Suprapubic skin (tissue), 4 donors: ENCODE measurements at regions not wholly inside any gene's neighbourhood (a gene's known extent, or its start where the extent isn't known, plus 50 kb on each side); places are given as distances from the start of the nearest gene placed in this dataset.

Experiments
- DNase-seq, 2 donors: peaks; one replicate each; pipeline ENCODE4 v3.0.0-alpha.2; 2019; ENCODE audit warnings: low spot score in 2 of 2
- H3K27ac ChIP-seq: fragments of 200-600 bp; sonication (generic); one replicate; pipeline ENCODE4 v1.5.1; 2019
- H3K27me3 ChIP-seq: fragments of 200-600 bp; sonication (generic); one replicate; pipeline ENCODE4 v1.5.1; 2019
- H3K36me3 ChIP-seq: fragments of 200-600 bp; sonication (generic); one replicate; pipeline ENCODE4 v1.5.1; 2019
- H3K4me1 ChIP-seq: fragments of 200-600 bp; sonication (generic); one replicate; pipeline ENCODE4 v1.5.1; 2019
- H3K4me3 ChIP-seq: fragments of 200-600 bp; sonication (generic); one replicate; pipeline ENCODE4 v1.5.1; 2019; ENCODE audit warnings: mild to moderate bottlenecking
- H3K9me3 ChIP-seq: fragments of 200-600 bp; sonication (generic); one replicate; pipeline ENCODE4 v1.5.1; 2019
- CTCF ChIP-seq, 2 donors: fragments of 200-600 bp in 1 of 2; fragments of 450-650 bp in 1 of 2; sonication (generic) in 1 of 2; IDR thresholded peaks; one replicate each; pipeline ENCODE4 v1.5.1; 2016 to 2019; ENCODE audit warnings: antibody characterized with exemption in 2 of 2, mild to moderate bottlenecking in 1 of 2, moderate library complexity in 1 of 2
- EP300 ChIP-seq: sonication (generic); formaldehyde crosslinking; IDR thresholded peaks from one replicate; pipeline ENCODE4 v1.6.1; 2017; ENCODE audit warnings: antibody characterized with exemption
- POLR2A ChIP-seq, 2 donors: fragments of 450-650 bp; IDR thresholded peaks; one replicate each; pipeline ENCODE4 v1.6.1; 2017; ENCODE audit warnings: antibody characterized with exemption in 2 of 2, mild to moderate bottlenecking in 2 of 2, moderate library complexity in 2 of 2
- POLR2AphosphoS5 ChIP-seq, 3 donors: sonication (generic); formaldehyde crosslinking; IDR thresholded peaks; one replicate each; pipeline ENCODE4 v1.6.1; 2017; ENCODE audit warnings: antibody characterized with exemption in 3 of 3
- WGBS: methylation state at CpG from one replicate; pipeline ENCODE4 v1.1.5; 2018; 5-methylcytosine and 5-hydroxymethylcytosine counted together

- TF ChIP-seq EP300: no peak
- no peak for TF ChIP-seq CTCF (IDR thresholded peaks at IDR 0.05)
Observed at GRCh38 chr4:15262396-15262795, 165.4 kb upstream of the C1QTNF7 start.

GRCh38 chr4:15270201-15270600 lies 157.6 kb upstream of the C1QTNF7 start:
- 74% methylated on average over 2 of the region's 2 CpGs for WGBS
- no peaks in the 10 kb centered on the region for H3K36me3 ChIP-seq
- no peak overlapping the region for H3K4me3 ChIP-seq
- TF ChIP-seq POLR2A (IDR thresholded peaks at IDR 0.05) (no peak), EP300 (no peak), POLR2AphosphoS5 (IDR thresholded peaks at IDR 0.05) (no peak), CTCF (IDR thresholded peaks at IDR 0.05) (no peak)
- DNase-seq: no peak
- no peak overlapping the region for H3K27ac ChIP-seq
- no peaks in the 10 kb centered on the region for H3K4me1 ChIP-seq
- H3K9me3 ChIP-seq: no peaks in the 10 kb centered on the region
- H3K27me3 ChIP-seq: no peaks in the 10 kb centered on the region

More at GRCh38 chr4:15262396-15262795, 165.4 kb upstream of the C1QTNF7 start:
- no peak overlapping the region for H3K4me3 ChIP-seq
- H3K27me3 ChIP-seq: no peaks in the 10 kb centered on the region
- H3K9me3 ChIP-seq: no peaks in the 10 kb centered on the region
- no peak overlapping the region for H3K27ac ChIP-seq
- no peaks in the 10 kb centered on the region for H3K36me3 ChIP-seq
- DNase-seq: no peak
- no peaks in the 10 kb centered on the region for H3K4me1 ChIP-seq

- WGBS: 88% methylated on average over 2 of the region's 2 CpGs
- H3K9me3 ChIP-seq: no peaks in the 10 kb centered on the region
- H3K36me3 ChIP-seq: no peaks in the 10 kb centered on the region
- no peak overlapping the region for H3K27ac ChIP-seq
- no peak for TF ChIP-seq EP300
- no peak for TF ChIP-seq POLR2A (IDR thresholded peaks at IDR 0.05)
- TF ChIP-seq POLR2AphosphoS5 (IDR thresholded peaks at IDR 0.05): no peak
- TF ChIP-seq CTCF (IDR thresholded peaks at IDR 0.05): no peak
- no peaks in the 10 kb centered on the region for H3K27me3 ChIP-seq
- no peak overlapping the region for H3K4me3 ChIP-seq
- no peaks in the 10 kb centered on the region for H3K4me1 ChIP-seq
- DNase-seq: no peak
Observed at GRCh38 chr4:15286041-15286440, 141.8 kb upstream of the C1QTNF7 start.

GRCh38 chr4:15291122-15291521 lies 136.7 kb upstream of the C1QTNF7 start:
- Histone ChIP-seq H3K27ac (no peak overlapping the region), H3K4me3 (no peak overlapping the region), H3K9me3 (no peaks in the 10 kb centered on the region), H3K36me3 (no peaks in the 10 kb centered on the region), H3K4me1 (no peaks in the 10 kb centered on the region), H3K27me3 (no peaks in the 10 kb centered on the region)
- TF ChIP-seq POLR2A (IDR thresholded peaks at IDR 0.05): no peak
- no peak for TF ChIP-seq POLR2AphosphoS5 (IDR thresholded peaks at IDR 0.05)
- 18% methylated on average over 1 of the region's 1 CpG for WGBS
- no peak for DNase-seq

GRCh38 chr4:15293711-15294110 lies 134.1 kb upstream of the C1QTNF7 start:
- 71% methylated on average over 2 of the region's 2 CpGs for WGBS
- no peak overlapping the region for H3K4me3 ChIP-seq
- no peak for TF ChIP-seq POLR2AphosphoS5 (IDR thresholded peaks at IDR 0.05)
- TF ChIP-seq CTCF (IDR thresholded peaks at IDR 0.05): no peak
- no peak for TF ChIP-seq POLR2A (IDR thresholded peaks at IDR 0.05)
- no peak for TF ChIP-seq EP300
- H3K4me1 ChIP-seq: no peaks in the 10 kb centered on the region
- no peak for DNase-seq
- no peaks in the 10 kb centered on the region for H3K36me3 ChIP-seq
- no peaks in the 10 kb centered on the region for H3K9me3 ChIP-seq
- no peak overlapping the region for H3K27ac ChIP-seq
- H3K27me3 ChIP-seq: no peaks in the 10 kb centered on the region

- TF ChIP-seq POLR2AphosphoS5 (IDR thresholded peaks at IDR 0.05): no peak
- TF ChIP-seq EP300: no peak
- Histone ChIP-seq H3K27ac (no peak overlapping the region), H3K27me3 (no peaks in the 10 kb centered on the region), H3K9me3 (no peaks in the 10 kb centered on the region), H3K4me1 (no peaks in the 10 kb centered on the region), H3K36me3 (no peaks in the 10 kb centered on the region), H3K4me3 (no peak overlapping the region)
- no peak for DNase-seq
- 71% methylated on average over 1 of the region's 1 CpG for WGBS
Observed at GRCh38 chr4:15294202-15294601, 133.6 kb upstream of the C1QTNF7 start.
